Trophoblast cell (in vitro differentiated cells and primary cell): ENCODE measurements at regions not wholly inside any gene's neighbourhood (a gene's known extent, or its start where the extent isn't known, plus 50 kb on each side); places are given as distances from the start of the nearest gene placed in this dataset.

ENCODE experiments used
- DNase-seq, 2 donors: peaks; one replicate each; pipeline ENCODE4 v3.0.0-alpha.2; 2016
- H2AFZ ChIP-seq: 2 replicates; pipeline ENCODE4 v1.6.1; 2013; ENCODE audit warnings: low read length, moderate library complexity, mild to moderate bottlenecking; ENCODE audit not compliant: insufficient read depth, poor library complexity
- H2AK5ac ChIP-seq: 2 replicates; pipeline ENCODE4 v1.6.1; 2013; ENCODE audit warnings: mild to moderate bottlenecking, low read length
- H2BK120ac ChIP-seq: 2 replicates; pipeline ENCODE4 v1.6.1; 2013; ENCODE audit warnings: low read length, mild to moderate bottlenecking, moderate library complexity; ENCODE audit not compliant: insufficient read depth, poor library complexity
- H2BK12ac ChIP-seq: 2 replicates; pipeline ENCODE4 v1.6.1; 2013; ENCODE audit warnings: mild to moderate bottlenecking, low read length, moderate library complexity
- H2BK5ac ChIP-seq: 2 replicates; pipeline ENCODE4 v1.6.1; 2013; ENCODE audit warnings: low read length, low read depth, moderate library complexity, mild to moderate bottlenecking; ENCODE audit not compliant: poor library complexity
- H3K14ac ChIP-seq: 2 replicates; pipeline ENCODE4 v1.6.1; 2013; ENCODE audit warnings: mild to moderate bottlenecking, low read length
- H3K18ac ChIP-seq: 2 replicates; pipeline ENCODE4 v1.6.1; 2013; ENCODE audit warnings: mild to moderate bottlenecking, low read length
- H3K23ac ChIP-seq: 2 replicates; pipeline ENCODE4 v1.6.1; 2013; ENCODE audit warnings: low read length
- H3K27ac ChIP-seq: 2 replicates; pipeline ENCODE4 v1.5.1; 2013; ENCODE audit warnings: low read depth, mild to moderate bottlenecking, inconsistent platforms, low read length, moderate library complexity
- H3K27me3 ChIP-seq: 2 replicates; pipeline ENCODE4 v1.6.1; 2013; ENCODE audit warnings: inconsistent platforms, mild to moderate bottlenecking, low read length, moderate library complexity; ENCODE audit not compliant: insufficient read depth
- H3K36me3 ChIP-seq, 2 experiments: 1 replicate in 1 of 2; 2 replicates in 1 of 2; pipeline ENCODE4 v1.6.1; 2013; ENCODE audit warnings: low read length in 2 of 2, mild to moderate bottlenecking in 2 of 2, moderate library complexity in 1 of 2; ENCODE audit not compliant: insufficient read depth in 2 of 2, control insufficient read depth in 1 of 2
- H3K4ac ChIP-seq: 2 replicates; pipeline ENCODE4 v1.6.1; 2013; ENCODE audit warnings: low read depth, mild to moderate bottlenecking, low read length, moderate library complexity
- H3K4me1 ChIP-seq, 2 experiments: 1 replicate in 1 of 2; 2 replicates in 1 of 2; pipeline ENCODE4 v1.6.1; 2013; ENCODE audit warnings: low read length in 2 of 2, mild to moderate bottlenecking in 2 of 2, moderate library complexity in 1 of 2; ENCODE audit not compliant: insufficient read depth in 2 of 2, control insufficient read depth in 1 of 2
- H3K4me2 ChIP-seq: 2 replicates; pipeline ENCODE4 v1.6.1; 2013; ENCODE audit warnings: inconsistent platforms, mild to moderate bottlenecking, low read length, moderate library complexity
- H3K4me3 ChIP-seq: 2 replicates; pipeline ENCODE4 v1.5.1; 2013; ENCODE audit warnings: mild to moderate bottlenecking, low read depth, low read length, inconsistent platforms
- H3K79me1 ChIP-seq: one replicate; pipeline ENCODE4 v1.6.1; 2013; ENCODE audit warnings: low read length
- H3K79me2 ChIP-seq: 2 replicates; pipeline ENCODE4 v1.6.1; 2013; ENCODE audit warnings: low read length, mild to moderate bottlenecking; ENCODE audit not compliant: control insufficient read depth, insufficient read depth, poor library complexity
- H3K9ac ChIP-seq: 2 replicates; pipeline ENCODE4 v1.6.1; 2013; ENCODE audit warnings: mild to moderate bottlenecking, low read length
- H3K9me3 ChIP-seq: 2 replicates; pipeline ENCODE4 v1.6.1; 2013; ENCODE audit warnings: low read depth, mild to moderate bottlenecking, control low read depth, inconsistent platforms, low read length; ENCODE audit not compliant: insufficient read depth
- H4K12ac ChIP-seq: 2 replicates; pipeline ENCODE4 v1.6.1; 2013; ENCODE audit warnings: low read depth, mild to moderate bottlenecking, low read length, moderate library complexity
- H4K8ac ChIP-seq: 2 replicates; pipeline ENCODE4 v1.6.1; 2013; ENCODE audit warnings: low read depth, mild to moderate bottlenecking, low read length, moderate library complexity
- H4K91ac ChIP-seq: one replicate; pipeline ENCODE4 v1.6.1; 2013; ENCODE audit warnings: low read depth, mild to moderate bottlenecking, low read length, moderate library complexity
- WGBS: extraction: QIAGEN DNeasy Blood & Tissue Kit; methylation state at CpG from one replicate; pipeline ENCODE4 v1.1.7; 2013; ENCODE audit warnings: missing lambda C conversion rate; ENCODE audit not compliant: insufficient read length, insufficient coverage; ENCODE audit errors: extremely low coverage; 5-methylcytosine and 5-hydroxymethylcytosine counted together

DNA sequence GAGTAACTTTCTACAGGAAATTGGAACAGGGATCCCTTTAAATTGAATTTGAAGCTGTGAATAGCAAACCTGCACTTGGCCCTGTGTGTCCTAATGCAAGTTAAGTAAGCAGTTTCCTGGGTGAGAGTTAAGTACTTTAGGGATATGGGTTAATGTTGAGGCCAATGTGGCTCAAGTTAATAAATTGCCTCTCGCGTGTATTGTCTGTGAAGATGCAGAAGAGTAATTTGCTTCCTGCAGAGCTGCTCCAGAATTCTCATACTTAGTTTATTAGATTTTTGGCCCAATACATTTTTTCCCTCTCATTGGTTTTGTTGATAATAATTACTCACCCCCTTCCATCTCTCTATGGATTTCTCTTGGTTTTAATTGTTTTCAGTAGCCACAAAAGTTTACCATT lies 86.5 kb downstream of the SLC25A47 start:
- no peaks in the 10 kb centered on the region for H3K27me3 ChIP-seq
- H2BK120ac ChIP-seq, result no peak overlapping the region
- H3K79me1 ChIP-seq, result no peaks in the 10 kb centered on the region
- no peak overlapping the region for H3K4me3 ChIP-seq
- no peak overlapping the region for H3K23ac ChIP-seq
- no peak overlapping the region for H3K4me2 ChIP-seq
- H3K18ac ChIP-seq, result no peak overlapping the region
- H3K4ac ChIP-seq, result no peak overlapping the region
- no peak overlapping the region for H4K91ac ChIP-seq
- no peak for DNase-seq
- no peak overlapping the region for H2AFZ ChIP-seq
- no peak overlapping the region for H4K8ac ChIP-seq
- no CpG with 5 or more reads among the region's 2 CpGs for WGBS
- no peak overlapping the region for H3K27ac ChIP-seq
- H3K9ac ChIP-seq, result no peak overlapping the region
- H3K14ac ChIP-seq, result no peak overlapping the region
- no peaks in the 10 kb centered on the region for H3K79me2 ChIP-seq
- H4K12ac ChIP-seq, result no peak overlapping the region
- H2BK5ac ChIP-seq, result no peak overlapping the region
- H3K36me3 ChIP-seq, result no peaks in the 10 kb centered on the region
- H2BK12ac ChIP-seq, result no peak overlapping the region
- no peaks in the 10 kb centered on the region for H3K9me3 ChIP-seq
- peaks cover 0 to 2% of the 10 kb centered on the region in 2 experiments for H3K4me1 ChIP-seq
- no peak overlapping the region for H2AK5ac ChIP-seq

DNA sequence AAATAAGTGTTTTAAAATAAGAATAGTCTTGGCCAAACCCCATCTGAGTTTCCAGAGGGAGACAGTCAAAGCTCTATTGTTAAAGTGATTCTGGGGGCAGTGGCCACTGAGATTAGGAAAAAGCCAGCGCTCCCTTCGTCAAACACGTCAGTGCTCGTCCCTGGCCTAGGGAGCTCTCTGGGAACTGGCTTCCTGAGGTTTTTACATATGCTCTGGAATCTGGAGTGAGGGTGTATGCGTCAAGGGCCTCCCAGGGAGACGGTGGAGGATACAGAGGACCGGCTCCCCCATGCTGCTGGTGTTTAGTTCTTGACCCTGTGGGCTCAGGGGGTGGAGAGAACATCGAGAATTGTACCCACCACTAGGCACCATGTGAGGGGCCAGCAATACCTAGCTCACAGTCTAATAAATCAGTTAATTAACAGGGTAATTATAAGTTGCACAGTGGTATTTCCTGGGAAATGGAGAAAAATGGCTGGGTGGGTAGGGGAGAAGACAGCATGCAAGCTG lies 87.0 kb downstream of the SLC25A47 start:
- no peaks in the 10 kb centered on the region for H3K27me3 ChIP-seq
- no peak overlapping the region for H4K91ac ChIP-seq
- H3K4ac ChIP-seq, result no peak overlapping the region
- no peaks in the 10 kb centered on the region for H3K9me3 ChIP-seq
- H3K79me1 ChIP-seq, result no peaks in the 10 kb centered on the region
- no peak overlapping the region for H3K14ac ChIP-seq
- peaks cover 0 to 2% of the 10 kb centered on the region in 2 experiments for H3K4me1 ChIP-seq
- H2BK120ac ChIP-seq, result no peak overlapping the region
- H4K12ac ChIP-seq, result no peak overlapping the region
- H3K23ac ChIP-seq, result no peak overlapping the region
- no peak overlapping the region for H3K18ac ChIP-seq
- no peak overlapping the region for H3K27ac ChIP-seq
- no peak for DNase-seq
- H2AFZ ChIP-seq, result no peak overlapping the region
- WGBS, result no CpG with 5 or more reads among the region's 8 CpGs
- H3K4me3 ChIP-seq, result no peak overlapping the region
- no peak overlapping the region for H3K9ac ChIP-seq
- no peaks in the 10 kb centered on the region for H3K79me2 ChIP-seq
- no peak overlapping the region for H3K4me2 ChIP-seq
- no peak overlapping the region for H2BK5ac ChIP-seq
- H3K36me3 ChIP-seq, result no peaks in the 10 kb centered on the region
- H2AK5ac ChIP-seq, result no peak overlapping the region
- H2BK12ac ChIP-seq, result no peak overlapping the region
- H4K8ac ChIP-seq, result no peak overlapping the region

DNA sequence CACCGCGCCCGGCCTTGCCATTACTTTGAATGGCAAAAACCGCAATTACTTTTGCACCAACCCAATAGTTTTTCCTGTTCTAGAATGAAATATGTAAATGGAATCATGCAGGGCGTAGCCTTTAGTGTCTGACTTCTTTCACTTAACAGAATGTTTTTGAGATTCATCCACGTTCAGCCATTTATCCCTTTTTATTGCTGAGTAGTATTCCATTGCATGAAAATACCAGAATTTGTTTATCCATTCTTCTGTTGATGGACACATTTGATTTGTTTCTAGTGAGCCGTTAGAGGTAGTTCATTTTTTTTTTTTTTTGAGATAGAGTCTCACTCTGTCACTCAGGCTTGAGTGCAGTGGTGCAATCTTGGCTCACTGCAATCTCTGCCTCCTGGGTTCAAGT lies 90.6 kb downstream of the SLC25A47 start:
- H2AK5ac ChIP-seq, result no peak overlapping the region
- H3K9ac ChIP-seq, result no peak overlapping the region
- WGBS, result no CpG with 5 or more reads among the region's 7 CpGs
- H2AFZ ChIP-seq, result no peak overlapping the region
- H4K8ac ChIP-seq, result no peak overlapping the region
- no peaks in the 10 kb centered on the region for H3K27me3 ChIP-seq
- H3K4me1 ChIP-seq, result peaks cover 10 to 19% of the 10 kb centered on the region in 2 experiments
- no peaks in the 10 kb centered on the region for H3K36me3 ChIP-seq
- no peak overlapping the region for H2BK120ac ChIP-seq
- H3K27ac ChIP-seq, result no peak overlapping the region
- H3K4me3 ChIP-seq, result no peak overlapping the region
- no peak for DNase-seq
- no peak overlapping the region for H3K14ac ChIP-seq
- no peak overlapping the region for H4K12ac ChIP-seq
- H3K79me1 ChIP-seq, result peaks cover 2% of the 10 kb centered on the region
- no peak overlapping the region for H2BK12ac ChIP-seq
- H3K4ac ChIP-seq, result no peak overlapping the region
- H2BK5ac ChIP-seq, result no peak overlapping the region
- H3K18ac ChIP-seq, result no peak overlapping the region
- H3K9me3 ChIP-seq, result peaks cover 3% of the 10 kb centered on the region
- no peak overlapping the region for H4K91ac ChIP-seq
- no peak overlapping the region for H3K4me2 ChIP-seq
- no peak overlapping the region for H3K23ac ChIP-seq
- H3K79me2 ChIP-seq, result no peaks in the 10 kb centered on the region

DNA sequence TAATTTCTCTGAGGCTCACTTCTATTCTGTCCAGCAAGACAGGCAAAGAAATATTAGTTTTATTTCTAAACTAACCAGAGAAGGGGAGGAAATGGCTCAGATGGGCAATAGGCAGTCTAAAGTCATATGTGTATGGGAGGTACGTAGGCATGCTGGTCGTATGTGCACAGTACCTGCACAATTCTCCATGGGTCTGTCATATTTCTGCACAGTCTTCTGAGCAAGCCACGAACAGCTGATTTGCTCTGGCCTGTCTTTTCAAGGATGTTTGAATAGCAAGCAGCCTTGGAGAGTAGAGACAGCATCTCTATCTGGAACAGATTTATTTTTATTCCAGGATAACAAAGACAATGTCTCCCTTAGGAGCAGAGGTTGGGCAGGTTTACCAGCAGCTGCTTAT lies 92.1 kb downstream of the SLC25A47 start:
- H3K9me3 ChIP-seq, result peaks cover 4% of the 10 kb centered on the region
- DNase-seq, result peak; percentile 63 to 67
- no peak overlapping the region for H3K9ac ChIP-seq
- H3K23ac ChIP-seq, result no peak overlapping the region
- no peak overlapping the region for H4K91ac ChIP-seq
- H2AK5ac ChIP-seq, result no peak overlapping the region
- H3K4me1 ChIP-seq, result peaks cover 10 to 17% of the 10 kb centered on the region in 2 experiments
- peaks cover 2% of the 10 kb centered on the region for H3K79me1 ChIP-seq
- H4K8ac ChIP-seq, result no peak overlapping the region
- H3K27me3 ChIP-seq, result no peaks in the 10 kb centered on the region
- H3K14ac ChIP-seq, result no peak overlapping the region
- H3K79me2 ChIP-seq, result no peaks in the 10 kb centered on the region
- H2AFZ ChIP-seq, result no peak overlapping the region
- no CpG with 5 or more reads among the region's 3 CpGs for WGBS
- no peak overlapping the region for H3K4me3 ChIP-seq
- no peak overlapping the region for H3K4me2 ChIP-seq
- no peak overlapping the region for H2BK120ac ChIP-seq
- H4K12ac ChIP-seq, result no peak overlapping the region
- H3K18ac ChIP-seq, result no peak overlapping the region
- H3K36me3 ChIP-seq, result no peaks in the 10 kb centered on the region
- H3K27ac ChIP-seq, result no peak overlapping the region
- H2BK12ac ChIP-seq, result no peak overlapping the region
- no peak overlapping the region for H3K4ac ChIP-seq
- H2BK5ac ChIP-seq, result no peak overlapping the region
